Lower leg skin (tissue), 3 donors: ENCODE measurements at regions not wholly inside any gene's neighbourhood (a gene's known extent, or its start where the extent isn't known, plus 50 kb on each side); places are given as distances from the start of the nearest gene placed in this dataset.

Source experiments
- POLR2A ChIP-seq, 2 donors: fragments of 450-650 bp; IDR thresholded peaks; one replicate each; pipeline ENCODE4 v1.6.1; 2016 to 2017; ENCODE audit warnings: antibody characterized with exemption in 2 of 2, mild to moderate bottlenecking in 1 of 2, moderate library complexity in 1 of 2
- TF ChIP-seq, protein P1 (sequence below), 3 donors: fragments of 450-650 bp; IDR thresholded peaks; one replicate each; pipeline ENCODE4 v1.5.1; 2016; ENCODE audit warnings: antibody characterized with exemption in 3 of 3, mild to moderate bottlenecking in 3 of 3, moderate library complexity in 2 of 3

DNA sequence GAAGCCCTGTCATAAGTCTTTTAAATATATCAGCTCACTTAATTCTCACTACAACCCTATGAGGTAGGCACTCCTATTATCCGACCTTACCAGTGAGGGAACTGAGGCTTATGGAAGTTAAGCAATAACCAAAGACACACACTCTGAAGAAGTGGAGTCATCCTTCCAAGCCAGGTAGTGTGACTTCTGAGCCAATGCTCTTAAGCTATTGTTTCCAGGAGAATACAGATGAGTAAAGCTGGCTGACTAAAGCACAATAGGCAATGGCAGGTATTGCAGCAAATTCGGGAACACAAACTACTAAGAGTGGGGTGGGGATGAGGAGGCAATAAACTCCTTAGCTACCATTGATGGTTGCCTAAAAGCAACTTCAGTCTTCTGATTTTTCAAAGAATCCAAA, 81.8 kb upstream of the KIT start:
- TF ChIP-seq, protein P1, sequence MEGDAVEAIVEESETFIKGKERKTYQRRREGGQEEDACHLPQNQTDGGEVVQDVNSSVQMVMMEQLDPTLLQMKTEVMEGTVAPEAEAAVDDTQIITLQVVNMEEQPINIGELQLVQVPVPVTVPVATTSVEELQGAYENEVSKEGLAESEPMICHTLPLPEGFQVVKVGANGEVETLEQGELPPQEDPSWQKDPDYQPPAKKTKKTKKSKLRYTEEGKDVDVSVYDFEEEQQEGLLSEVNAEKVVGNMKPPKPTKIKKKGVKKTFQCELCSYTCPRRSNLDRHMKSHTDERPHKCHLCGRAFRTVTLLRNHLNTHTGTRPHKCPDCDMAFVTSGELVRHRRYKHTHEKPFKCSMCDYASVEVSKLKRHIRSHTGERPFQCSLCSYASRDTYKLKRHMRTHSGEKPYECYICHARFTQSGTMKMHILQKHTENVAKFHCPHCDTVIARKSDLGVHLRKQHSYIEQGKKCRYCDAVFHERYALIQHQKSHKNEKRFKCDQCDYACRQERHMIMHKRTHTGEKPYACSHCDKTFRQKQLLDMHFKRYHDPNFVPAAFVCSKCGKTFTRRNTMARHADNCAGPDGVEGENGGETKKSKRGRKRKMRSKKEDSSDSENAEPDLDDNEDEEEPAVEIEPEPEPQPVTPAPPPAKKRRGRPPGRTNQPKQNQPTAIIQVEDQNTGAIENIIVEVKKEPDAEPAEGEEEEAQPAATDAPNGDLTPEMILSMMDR (IDR thresholded peaks at IDR 0.05): no peak
- TF ChIP-seq POLR2A (IDR thresholded peaks at IDR 0.05): no peak
